NCI-H524 (cell line): ENCODE measurements at regions not wholly inside any gene's neighbourhood (a gene's known extent, or its start where the extent isn't known, plus 50 kb on each side); places are given as distances from the start of the nearest gene placed in this dataset.

ENCODE experiments used
- DNase-seq, 2 experiments: peaks; one replicate each; lab custom pipeline; 2025; lab: John Stamatoyannopoulos, UW

GRCh38 chr10:36224431-36224985, 582.4 kb upstream of the FZD8 start:
- DNase-seq: no peak

GRCh38 chr10:36221101-36221500, 579.0 kb upstream of the FZD8 start:
- no peak for DNase-seq

DNA sequence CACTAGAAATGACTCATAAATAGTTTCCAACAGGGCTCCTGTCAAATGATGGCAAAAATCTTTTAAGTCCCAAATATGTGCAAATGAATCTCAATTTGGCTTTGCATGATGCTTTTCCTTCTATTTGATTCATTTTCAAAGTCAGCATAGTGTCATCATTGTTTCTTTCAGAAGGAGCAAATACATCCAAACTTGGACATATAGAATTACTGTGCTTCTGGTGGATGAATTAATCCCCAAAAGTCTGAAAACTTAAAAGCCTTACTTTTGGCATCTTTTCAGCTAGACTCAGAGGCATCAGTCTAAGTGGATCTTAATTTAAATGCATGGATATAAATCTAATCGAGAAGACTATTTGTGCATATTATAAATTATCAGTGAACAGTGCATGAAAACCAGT, 578.1 kb upstream of the FZD8 start:
- DNase-seq: no peak

GRCh38 chr10:36211856-36212255, 569.8 kb upstream of the FZD8 start:
- no peak for DNase-seq

GRCh38 chr10:36209480-36209879, 567.4 kb upstream of the FZD8 start:
- DNase-seq: no peak

DNA sequence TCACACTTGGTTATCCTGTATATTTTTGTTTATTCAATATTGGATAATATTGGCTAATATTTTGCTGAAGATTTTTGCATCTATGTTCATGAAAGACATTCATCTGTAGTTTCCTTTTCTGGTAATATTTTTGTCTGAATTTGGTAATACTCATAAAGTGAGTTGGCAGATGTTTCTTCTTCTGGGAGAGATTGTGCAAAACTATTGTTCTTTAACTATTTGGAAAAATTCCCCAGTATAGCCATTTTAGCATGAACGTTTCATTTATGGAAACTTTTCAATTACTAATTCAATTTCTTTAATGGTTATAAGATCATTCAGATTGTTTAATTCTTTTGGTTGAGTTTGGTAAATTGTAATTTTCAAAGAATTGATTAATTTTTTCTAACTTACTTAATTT, 560.8 kb upstream of the FZD8 start:
- no peak for DNase-seq

DNA sequence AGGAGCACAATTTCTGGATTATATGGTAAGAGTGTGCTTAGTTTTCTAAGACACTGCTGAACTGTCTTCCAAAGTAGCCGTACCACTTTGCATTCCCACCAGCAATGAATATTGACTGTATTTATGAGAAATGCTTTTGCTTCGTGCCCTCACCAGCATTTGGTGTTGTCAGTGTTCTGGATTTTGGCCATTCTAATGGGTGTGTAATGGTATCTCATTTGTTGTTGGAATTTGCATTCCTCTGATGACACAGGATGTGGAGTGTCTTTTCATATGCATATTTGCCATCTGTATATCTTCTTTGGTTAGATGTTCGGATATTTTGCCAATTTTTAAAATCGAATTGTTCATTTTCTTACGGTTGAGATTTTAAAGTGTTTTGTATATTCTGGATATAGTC, 558.5 kb upstream of the FZD8 start:
- DNase-seq: no peak

GRCh38 chr10:36198322-36198721, 556.2 kb upstream of the FZD8 start:
- no peak for DNase-seq

- no peak for DNase-seq
Measured at GRCh38 chr10:36195364-36195763, 553.3 kb upstream of the FZD8 start.

DNA sequence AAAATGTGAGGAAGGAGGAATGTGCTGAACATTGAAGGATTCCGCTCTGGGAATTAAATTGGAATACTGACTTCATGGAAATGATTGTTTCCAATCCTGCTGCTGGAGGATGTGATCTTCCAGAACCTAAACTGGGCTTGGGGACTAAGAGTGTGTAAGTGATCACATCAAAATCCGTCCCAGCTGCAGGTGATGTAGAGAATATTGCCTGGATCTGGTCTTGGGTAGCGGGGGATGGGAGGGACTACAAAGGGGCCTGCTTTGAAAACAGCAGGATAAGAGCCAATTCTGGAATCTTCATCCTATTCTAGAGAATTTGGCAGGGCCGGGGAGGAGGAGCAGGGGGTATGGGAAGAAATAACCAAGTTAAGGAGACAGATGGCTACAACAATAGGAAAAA, 552.2 kb upstream of the FZD8 start:
- no peak for DNase-seq

DNA sequence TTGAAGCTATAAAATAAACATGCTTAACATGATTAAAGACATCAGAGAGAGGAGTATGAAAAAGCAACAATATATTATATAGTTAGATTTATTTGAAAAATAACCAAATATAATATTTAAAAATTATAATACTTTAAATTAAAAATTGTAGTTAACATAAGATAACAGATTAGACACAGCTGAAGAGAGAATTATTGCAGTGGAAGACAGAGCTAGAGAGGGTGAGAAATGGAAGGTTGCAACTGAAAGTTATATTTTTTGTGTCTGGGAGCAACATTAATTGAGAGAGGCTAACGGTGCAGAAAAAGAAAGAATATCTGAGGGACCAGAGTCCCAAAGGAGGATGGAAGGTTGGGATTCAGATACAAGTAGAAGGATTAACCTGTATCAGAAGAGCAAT, 548.9 kb upstream of the FZD8 start:
- no peak for DNase-seq

GRCh38 chr10:36188461-36188860, 546.4 kb upstream of the FZD8 start:
- no peak for DNase-seq

DNA sequence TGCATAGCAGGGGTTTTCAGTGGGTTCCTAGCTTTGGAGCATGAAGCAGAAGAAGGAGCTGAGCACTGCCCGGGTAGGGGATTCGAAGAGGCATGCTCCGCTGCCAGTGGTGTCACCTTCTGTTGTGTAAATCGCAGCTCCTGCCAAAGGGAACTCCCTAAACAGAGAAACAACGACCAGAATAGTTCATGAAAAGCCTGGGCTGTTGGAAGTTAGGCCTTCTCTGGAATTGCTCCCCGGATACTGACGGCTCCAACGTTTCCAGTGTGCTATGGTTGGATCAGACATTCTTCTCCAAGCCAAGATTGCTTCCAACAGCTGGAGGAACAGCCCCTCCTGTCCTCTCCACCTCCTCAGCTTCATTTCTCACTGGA, 546.0 kb upstream of the FZD8 start:
- no peak for DNase-seq

- DNase-seq: no peak
Measured at GRCh38 chr10:36187380-36188079, 545.4 kb upstream of the FZD8 start.

DNA sequence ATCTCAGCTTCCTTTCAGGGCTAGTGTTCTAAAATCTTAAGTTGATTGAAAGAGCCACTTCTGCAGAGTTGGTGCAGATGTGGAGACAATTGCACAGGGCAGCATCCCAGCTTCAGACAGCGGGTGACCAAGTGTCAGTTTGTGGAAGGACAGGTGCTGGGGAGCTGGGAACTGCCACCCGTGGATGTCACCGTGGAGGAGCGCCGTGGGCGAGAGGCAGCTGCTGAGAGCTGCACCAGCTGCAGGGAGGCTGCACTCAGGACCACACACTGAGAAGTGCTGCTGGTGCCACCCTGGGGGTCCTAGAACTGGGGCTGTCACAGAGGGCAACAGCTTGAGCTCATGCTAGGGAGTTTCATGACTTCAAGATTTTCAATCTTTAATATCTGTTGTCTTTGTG, 543.0 kb upstream of the FZD8 start:
- no peak for DNase-seq

DNA sequence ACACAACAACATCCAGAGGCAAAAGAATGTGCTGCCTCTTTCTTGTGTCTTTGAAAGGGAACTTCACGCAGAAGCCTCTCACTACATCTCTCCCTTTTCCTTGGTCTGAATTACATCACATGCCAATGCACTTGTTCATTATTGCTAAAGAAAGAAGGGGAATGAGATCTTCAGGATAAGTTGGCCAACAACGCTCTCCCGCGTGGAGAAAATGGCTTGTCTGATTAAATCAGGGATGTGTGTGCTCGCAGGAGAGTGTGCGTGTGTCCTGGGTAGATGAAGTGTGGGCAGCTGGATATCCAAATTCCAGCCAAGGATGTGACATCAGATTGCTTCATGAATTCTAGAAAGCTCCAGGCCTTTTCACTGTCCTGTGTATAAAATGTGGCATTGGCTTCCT, 541.6 kb upstream of the FZD8 start:
- no peak for DNase-seq

- DNase-seq: no peak
Measured at GRCh38 chr10:36183056-36183455, 541.0 kb upstream of the FZD8 start.

DNA sequence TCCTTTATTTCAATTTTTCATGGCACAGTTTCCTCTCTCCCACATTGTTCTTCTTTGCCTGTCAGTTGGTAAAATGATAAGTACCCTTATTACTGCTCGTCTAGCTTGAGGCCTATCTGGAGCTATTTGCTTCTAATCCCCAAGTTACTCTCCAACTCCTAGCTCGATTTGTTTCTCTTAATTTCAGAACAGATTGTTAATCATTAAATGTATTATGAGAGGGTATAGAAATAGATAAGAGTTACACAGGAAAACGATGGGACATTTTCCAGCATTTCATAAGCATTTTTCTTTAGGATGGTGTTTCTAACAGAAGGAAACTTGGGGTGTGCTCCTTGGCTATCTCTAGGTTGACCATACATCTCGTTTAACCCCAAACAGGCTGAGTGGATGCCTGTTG, 540.5 kb upstream of the FZD8 start:
- DNase-seq: no peak

DNA sequence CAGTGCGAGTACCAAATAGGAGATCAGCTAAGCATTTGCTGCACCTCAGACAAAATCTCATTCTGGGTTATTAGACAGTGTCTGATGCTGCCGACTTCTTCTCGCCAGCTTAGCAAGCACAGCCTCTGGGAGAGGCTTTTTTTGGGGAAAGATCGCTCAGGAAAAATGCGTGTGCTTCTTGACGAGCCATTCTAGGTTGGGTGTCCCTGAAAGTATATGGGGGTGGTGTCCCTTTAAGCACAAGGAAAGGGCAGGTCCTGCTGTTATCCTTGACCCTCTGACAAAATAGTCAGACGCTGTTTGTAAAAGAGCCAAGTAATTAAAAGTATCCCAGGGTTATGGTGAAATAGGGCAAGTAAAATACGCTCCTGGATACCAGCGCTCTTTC, 540.1 kb upstream of the FZD8 start:
- no peak for DNase-seq

DNA sequence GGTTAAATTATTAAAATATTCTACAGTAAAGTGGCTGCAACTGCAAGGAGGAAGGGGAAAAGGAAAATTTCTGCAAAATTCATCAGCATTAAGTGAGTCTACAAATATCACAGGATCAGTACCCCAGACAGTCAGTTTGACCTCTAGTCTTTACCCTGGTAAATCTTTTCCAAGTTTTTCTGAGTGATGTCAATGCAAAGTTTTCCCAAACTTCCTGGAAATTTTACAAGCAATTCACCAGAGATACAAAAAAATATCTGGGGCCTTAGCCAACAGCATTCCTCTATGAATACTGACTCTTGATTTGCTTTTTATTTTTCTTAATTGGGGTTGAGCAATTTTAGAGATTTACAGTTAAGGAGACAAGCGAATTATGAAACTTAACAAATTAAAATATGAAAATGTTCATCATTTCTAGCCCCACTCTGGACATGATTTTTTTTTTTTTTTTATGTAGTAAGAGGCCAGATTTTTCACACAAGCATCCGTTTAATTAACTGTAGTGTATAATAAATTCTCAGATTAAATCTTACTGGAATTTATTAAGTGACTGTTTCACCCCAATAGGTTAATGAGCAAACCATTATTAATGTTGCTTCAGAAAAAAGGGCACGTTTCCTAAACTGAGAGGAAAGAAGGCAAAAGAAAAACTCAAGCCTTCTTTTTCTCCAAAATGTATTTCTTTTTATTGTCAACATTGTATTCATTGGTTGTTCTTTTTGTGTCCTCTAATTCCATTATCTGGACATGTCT, 539.5 kb upstream of the FZD8 start:
- no peak for DNase-seq

GRCh38 chr10:36178616-36179015, 536.5 kb upstream of the FZD8 start:
- no peak for DNase-seq

GRCh38 chr10:36177071-36177470, 535.0 kb upstream of the FZD8 start:
- no peak for DNase-seq

DNA sequence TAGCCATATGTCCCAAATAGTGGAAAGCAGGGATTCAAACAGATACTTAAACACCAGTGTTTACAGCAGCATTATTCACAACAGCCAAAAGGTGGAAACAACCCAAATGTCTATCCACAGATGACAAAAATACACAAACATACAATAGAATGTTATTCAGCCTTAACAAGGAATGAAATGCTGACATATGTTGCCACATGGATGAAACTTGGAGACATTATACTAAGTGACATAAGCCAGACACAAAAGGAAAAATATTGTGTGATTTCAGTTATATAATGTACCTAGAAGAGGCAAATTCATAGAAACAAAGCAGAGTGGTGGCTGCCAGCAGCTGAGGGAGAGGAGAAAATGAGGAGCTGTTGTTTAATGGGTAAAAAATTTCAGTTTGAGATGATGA, 533.9 kb upstream of the FZD8 start:
- DNase-seq: no peak

- no peak for DNase-seq
Measured at GRCh38 chr10:36173364-36173763, 531.3 kb upstream of the FZD8 start.
